ENCODE measurements at regions not wholly inside any gene's neighbourhood (a gene's known extent, or its start where the extent isn't known, plus 50 kb on each side); places are given as distances from the start of the nearest gene placed in this dataset.

DNA sequence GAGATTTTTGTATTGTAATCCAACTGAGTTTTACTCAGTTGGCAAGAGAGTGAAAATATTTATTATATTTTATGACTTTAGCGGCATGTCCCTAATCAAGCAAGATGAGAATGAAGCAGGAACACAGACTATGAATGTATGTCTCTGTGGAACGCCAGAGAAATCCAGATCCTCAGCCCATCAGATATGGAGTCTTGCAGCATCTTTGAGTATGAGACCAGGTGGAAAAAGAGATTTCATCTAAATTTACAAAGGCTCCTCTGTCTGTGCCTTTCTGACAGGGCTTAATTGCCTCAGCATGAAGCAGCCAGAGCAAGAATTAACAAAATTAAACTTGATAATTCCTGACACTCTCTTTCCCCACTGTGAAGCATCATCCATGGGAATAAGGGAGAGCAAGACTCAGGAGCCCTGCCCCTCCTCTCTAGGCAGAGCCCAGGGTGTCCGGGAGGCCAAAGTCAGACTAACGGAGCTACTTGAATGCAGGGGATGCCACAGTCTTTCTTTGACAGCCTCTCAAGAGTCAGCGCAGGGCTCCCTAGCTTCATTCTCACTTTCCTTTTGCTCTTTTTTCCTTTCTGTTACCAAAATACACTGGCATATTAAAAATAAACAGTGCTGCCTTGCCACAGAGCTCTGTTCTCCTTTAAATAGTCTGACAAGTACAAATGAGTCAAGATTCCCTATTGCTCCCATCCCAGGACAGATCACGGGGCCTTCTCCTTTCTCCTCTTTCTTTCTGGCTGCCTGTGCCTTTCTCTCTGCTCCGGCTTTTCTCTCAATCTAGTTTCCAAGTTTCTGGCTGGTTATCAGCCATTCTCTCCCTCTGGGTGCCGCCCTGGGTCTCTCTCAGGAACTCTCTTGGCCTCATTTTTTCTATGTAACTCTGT, 132.2 kb upstream of the INHBA start:
- TF ChIP-seq, protein P1, sequence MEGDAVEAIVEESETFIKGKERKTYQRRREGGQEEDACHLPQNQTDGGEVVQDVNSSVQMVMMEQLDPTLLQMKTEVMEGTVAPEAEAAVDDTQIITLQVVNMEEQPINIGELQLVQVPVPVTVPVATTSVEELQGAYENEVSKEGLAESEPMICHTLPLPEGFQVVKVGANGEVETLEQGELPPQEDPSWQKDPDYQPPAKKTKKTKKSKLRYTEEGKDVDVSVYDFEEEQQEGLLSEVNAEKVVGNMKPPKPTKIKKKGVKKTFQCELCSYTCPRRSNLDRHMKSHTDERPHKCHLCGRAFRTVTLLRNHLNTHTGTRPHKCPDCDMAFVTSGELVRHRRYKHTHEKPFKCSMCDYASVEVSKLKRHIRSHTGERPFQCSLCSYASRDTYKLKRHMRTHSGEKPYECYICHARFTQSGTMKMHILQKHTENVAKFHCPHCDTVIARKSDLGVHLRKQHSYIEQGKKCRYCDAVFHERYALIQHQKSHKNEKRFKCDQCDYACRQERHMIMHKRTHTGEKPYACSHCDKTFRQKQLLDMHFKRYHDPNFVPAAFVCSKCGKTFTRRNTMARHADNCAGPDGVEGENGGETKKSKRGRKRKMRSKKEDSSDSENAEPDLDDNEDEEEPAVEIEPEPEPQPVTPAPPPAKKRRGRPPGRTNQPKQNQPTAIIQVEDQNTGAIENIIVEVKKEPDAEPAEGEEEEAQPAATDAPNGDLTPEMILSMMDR (IDR thresholded peaks at IDR 0.05), result no peak
- Histone ChIP-seq H3K9me3 (peaks cover 0 to 13% of the 10 kb centered on the region in 2 donors), H3K27me3 (no peaks in the 10 kb centered on the region), H3K4me1 (no peaks in the 10 kb centered on the region), H3K27ac (no peak overlapping the region), H3K4me3 (no peak overlapping the region), H3K36me3 (no peaks in the 10 kb centered on the region)
- ATAC-seq, result peak; percentile 37
- DNase-seq, result no peak
- intact Hi-C loops (cut with DNase I), result no loop called here

DNA sequence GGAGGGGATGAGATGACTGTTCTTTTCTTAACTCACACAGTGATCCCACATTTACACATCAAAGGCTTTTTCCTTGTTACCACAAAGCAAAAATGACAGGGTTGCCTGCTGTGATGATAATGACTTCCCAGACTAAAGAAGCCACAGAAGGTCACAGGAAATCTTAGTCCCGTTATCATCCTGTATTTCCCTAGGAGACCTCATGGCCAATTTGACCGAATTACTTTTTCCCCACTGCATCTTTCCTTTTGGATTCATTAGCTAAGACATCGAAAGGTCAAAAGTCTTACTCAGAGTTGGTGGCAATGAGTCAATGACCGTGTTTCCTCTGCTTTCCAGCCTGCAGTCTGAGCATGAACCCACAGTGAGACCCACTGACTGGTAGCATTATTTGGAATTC, 130.1 kb upstream of the INHBA start:
- ATAC-seq (no peak), DNase-seq (no peak)
- TF ChIP-seq, protein P1 (IDR thresholded peaks at IDR 0.05), result no peak
- intact Hi-C loops (cut with DNase I), result no loop called here
- no peaks in the 10 kb centered on the region for H3K4me1 ChIP-seq
- H3K27ac ChIP-seq, result no peak overlapping the region
- H3K27me3 ChIP-seq, result no peaks in the 10 kb centered on the region
- peaks cover 0 to 13% of the 10 kb centered on the region in 2 donors for H3K9me3 ChIP-seq
- H3K4me3 ChIP-seq, result no peak overlapping the region
- no peaks in the 10 kb centered on the region for H3K36me3 ChIP-seq

DNA sequence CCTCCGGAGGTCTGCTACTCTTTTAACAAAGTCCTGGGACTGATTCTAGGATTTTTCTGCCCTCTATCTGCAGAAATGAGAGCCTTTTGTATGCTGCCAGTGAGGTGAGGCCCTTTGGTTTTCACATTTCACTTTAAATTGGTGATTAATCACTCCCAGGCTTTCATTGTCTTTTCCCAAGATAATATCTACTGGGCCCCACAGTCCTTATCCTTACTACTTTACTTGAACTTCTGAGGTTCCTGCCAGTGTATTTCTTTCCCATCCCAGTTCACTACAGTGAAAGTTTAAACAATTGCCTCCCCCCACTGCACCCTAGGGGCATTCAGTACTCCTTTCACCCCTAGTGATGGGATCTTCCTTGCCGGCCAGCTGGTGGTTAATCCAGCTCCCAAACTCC, 127.4 kb upstream of the INHBA start:
- Histone ChIP-seq H3K36me3 (no peaks in the 10 kb centered on the region), H3K9me3 (peaks cover 0 to 13% of the 10 kb centered on the region in 2 donors), H3K4me3 (no peak overlapping the region), H3K27me3 (no peaks in the 10 kb centered on the region), H3K4me1 (no peaks in the 10 kb centered on the region), H3K27ac (no peak overlapping the region)
- ATAC-seq (no peak), DNase-seq (no peak)
- TF ChIP-seq, protein P1 (IDR thresholded peaks at IDR 0.05), result no peak
- intact Hi-C loops (cut with DNase I), result no loop called here

DNA sequence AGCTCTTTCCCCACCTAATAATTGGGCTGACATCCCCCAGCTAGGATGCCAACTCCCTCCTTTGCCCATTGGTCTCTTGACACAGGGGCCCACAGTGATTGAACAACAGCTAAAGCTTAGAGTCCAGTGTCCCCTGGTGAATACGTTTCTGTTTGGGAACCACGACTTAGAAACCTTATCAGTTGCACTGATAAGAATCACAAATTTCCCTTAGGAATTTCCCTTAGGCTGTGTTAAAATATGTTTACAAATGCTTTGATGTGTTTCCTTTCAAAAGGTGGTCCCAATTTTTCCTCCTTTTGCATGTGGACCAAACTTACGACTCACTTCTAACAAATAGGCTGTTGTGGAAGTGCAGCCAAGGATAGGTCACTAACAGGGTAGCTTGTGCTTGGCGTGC, 126.0 kb upstream of the INHBA start:
- ATAC-seq, result no peak
- TF ChIP-seq, protein P1 (IDR thresholded peaks at IDR 0.05), result no peak

DNA sequence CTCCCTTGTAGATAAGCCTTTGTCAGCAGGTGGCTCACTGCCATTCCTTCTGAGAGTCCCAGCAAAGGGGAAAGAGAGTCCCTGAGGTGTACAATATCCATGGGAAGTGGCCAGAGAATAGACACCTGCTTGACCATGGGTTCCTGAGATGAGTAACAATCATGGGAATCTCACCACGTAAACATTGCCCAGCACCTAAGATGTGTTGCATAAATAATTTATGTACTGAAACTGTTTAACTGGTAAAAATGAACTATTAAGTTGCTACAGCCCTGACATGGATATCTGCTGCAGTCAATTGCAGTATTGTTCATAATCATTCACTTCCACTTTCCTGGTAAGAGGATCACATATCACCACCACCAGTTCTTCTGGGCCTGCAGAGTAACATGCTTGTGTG, 123.8 kb upstream of the INHBA start:
- ATAC-seq, result no peak
- DNase-seq, result no peak

More for the DNA sequence above, 126.0 kb upstream of the INHBA start:
- Histone ChIP-seq H3K27me3 (no peaks in the 10 kb centered on the region), H3K4me3 (no peak overlapping the region), H3K4me1 (no peaks in the 10 kb centered on the region), H3K27ac (no peak overlapping the region), H3K9me3 (peaks cover 0 to 13% of the 10 kb centered on the region in 2 donors), H3K36me3 (no peaks in the 10 kb centered on the region)
- no peak for DNase-seq
- intact Hi-C loops (cut with DNase I), result no loop called here

More for the DNA sequence above, 123.8 kb upstream of the INHBA start:
- no peak overlapping the region for H3K4me3 ChIP-seq
- no peak overlapping the region for H3K27ac ChIP-seq
- TF ChIP-seq, protein P1 (IDR thresholded peaks at IDR 0.05), result no peak
- peaks cover 0 to 3% of the 10 kb centered on the region in 2 donors for H3K9me3 ChIP-seq
- intact Hi-C loops (cut with DNase I), result no loop called here
- H3K27me3 ChIP-seq, result no peaks in the 10 kb centered on the region
- no peaks in the 10 kb centered on the region for H3K4me1 ChIP-seq
- H3K36me3 ChIP-seq, result no peaks in the 10 kb centered on the region
